ENCODE measurements at regions not wholly inside any gene's neighbourhood (a gene's known extent, or its start where the extent isn't known, plus 50 kb on each side); places are given as distances from the start of the nearest gene placed in this dataset.
"Not testable (repeated sequence)": the region's sequence is repeated elsewhere in the genome, so short reads cannot be mapped to it uniquely, and the experiment has no call there.

- in situ Hi-C loops (cut with HindIII; ENCODE audit: low sequenced_read_pairs) = no loop called here
- no peak for DNase-seq (ENCODE audit: low spot score)
Measured at GRCh38 chr11:38411149-38411548, 1813.1 kb upstream of the RAG2 start.

- no peak for DNase-seq (ENCODE audit: low spot score)
- in situ Hi-C loops (cut with HindIII; ENCODE audit: low sequenced_read_pairs) = no loop called here
Measured at GRCh38 chr11:38402063-38402462, 1804.0 kb upstream of the RAG2 start.

GRCh38 chr11:38392176-38392575, 1794.1 kb upstream of the RAG2 start:
- in situ Hi-C loops (cut with HindIII; ENCODE audit: low sequenced_read_pairs) = no loop called here
- no peak for DNase-seq (ENCODE audit: low spot score)

GRCh38 chr11:38384568-38384967, 1786.5 kb upstream of the RAG2 start:
- in situ Hi-C loops (cut with HindIII; ENCODE audit: low sequenced_read_pairs) = no loop called here
- DNase-seq (ENCODE audit: low spot score) = no peak

DNA sequence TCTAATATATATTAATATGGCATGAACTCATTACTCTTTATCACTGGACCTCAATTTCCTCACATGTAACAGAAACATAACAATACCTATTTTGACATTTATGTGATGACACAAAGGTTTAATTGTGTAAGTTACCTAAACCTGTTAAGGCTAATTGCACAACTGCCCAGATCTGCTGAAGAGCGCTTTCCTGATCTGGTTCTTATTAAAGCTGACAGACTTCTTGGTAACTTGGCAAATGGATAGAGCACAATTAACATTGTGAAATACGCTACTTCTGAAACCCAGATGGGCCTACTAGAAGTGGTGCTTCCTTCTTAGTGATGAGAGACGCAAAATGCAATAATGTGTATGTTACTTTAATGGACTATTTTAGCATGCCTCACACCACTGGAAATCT, 1767.2 kb upstream of the RAG2 start:
- no peak for DNase-seq (ENCODE audit: low spot score)
- in situ Hi-C loops (cut with HindIII; ENCODE audit: low sequenced_read_pairs) = no loop called here

- no peak for DNase-seq (ENCODE audit: low spot score)
Measured at GRCh38 chr11:38356255-38356654, 1758.2 kb upstream of the RAG2 start.

GRCh38 chr11:38345286-38345685, 1747.2 kb upstream of the RAG2 start:
- DNase-seq (ENCODE audit: low spot score) = no peak
- in situ Hi-C loops (cut with HindIII; ENCODE audit: low sequenced_read_pairs) = no loop called here

More at GRCh38 chr11:38356255-38356654, 1758.2 kb upstream of the RAG2 start:
- in situ Hi-C loops (cut with HindIII; ENCODE audit: low sequenced_read_pairs) = no loop called here

DNA sequence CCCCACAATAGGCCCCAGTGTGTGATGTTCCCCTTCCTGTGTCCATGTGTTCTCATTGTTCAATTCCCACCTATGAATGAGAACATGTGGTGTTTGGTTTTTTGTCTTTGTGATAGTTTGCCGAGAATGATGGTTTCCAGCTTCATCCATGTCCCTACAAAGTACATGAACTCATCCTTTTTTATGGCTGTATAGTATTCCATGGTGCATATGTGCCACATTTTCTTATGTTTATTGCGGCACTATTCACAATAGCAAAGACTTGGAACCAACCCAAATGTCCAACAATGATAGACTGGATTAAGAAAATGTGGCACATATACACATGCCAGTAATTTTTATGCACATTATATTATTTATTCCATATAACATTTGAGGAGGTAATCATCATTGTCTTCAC, 1743.6 kb upstream of the RAG2 start:
- in situ Hi-C loops (cut with HindIII; ENCODE audit: low sequenced_read_pairs); DNase-seq (ENCODE audit: low spot score): not testable (repeated sequence)

DNA sequence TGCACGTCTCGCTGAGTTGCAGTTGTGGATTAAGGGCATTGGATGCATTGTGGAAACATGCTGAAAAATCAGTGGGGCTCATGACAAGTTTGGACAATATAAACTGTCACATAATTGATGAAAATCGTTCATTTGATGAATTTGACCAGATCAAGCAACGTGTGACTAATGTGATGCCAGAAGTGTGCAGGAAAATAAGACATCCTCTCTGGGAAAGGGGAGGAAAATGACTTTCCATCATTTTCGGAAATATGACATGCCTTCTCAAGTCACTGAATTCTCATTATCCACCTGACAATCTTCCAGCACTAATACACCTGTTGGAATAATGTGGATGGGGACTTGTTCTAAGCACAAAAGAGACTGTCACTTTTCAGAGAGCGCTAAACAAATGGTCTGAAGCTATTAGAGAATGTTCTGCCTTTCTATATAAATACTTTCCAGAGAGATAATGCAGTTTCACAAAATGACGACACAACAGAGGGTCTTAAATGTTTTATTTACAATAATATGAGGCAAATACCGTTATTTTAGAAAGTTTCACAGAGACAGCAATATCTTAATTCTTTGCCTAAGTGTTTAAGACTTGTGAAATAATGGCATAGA, 1741.9 kb upstream of the RAG2 start:
- in situ Hi-C loops (cut with HindIII; ENCODE audit: low sequenced_read_pairs) = no loop called here
- no peak for DNase-seq (ENCODE audit: low spot score)

DNA sequence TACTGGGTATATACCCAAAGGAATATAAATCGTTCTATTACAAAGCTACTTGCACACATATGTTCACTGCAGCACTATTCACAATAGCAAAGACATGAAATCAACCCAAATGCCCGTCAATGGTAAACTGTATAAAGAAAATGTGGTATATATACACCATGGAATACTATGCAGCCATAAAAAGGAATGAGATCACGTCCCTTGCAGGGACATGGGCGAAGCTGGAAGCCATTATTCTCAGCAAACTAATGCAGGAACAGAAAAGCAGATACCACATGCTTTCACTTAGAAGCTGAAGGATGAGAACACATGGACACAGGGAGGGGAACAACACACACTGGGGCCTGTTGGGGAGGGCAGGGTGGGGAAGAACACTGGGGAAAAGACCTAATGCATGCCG, 1740.0 kb upstream of the RAG2 start:
- in situ Hi-C loops (cut with HindIII; ENCODE audit: low sequenced_read_pairs) = not testable (repeated sequence)

DNA sequence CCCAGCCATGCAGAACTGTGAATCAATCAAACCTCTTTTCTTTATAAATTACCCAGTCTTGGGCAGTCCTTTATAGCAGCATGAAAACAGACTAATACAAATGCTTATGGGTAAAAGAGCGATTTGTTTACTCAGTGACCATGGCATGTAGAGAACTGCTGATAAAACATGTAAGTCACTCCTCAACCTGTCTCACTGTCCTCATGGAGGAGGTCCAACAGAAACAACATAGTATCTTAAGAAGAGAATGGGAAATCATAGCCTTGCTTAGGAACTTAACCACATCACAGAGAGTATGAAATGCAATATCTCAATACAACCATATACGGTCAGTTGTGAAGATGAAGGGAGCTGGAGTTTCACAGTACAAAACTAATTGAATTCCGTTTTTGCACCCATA, 1734.0 kb upstream of the RAG2 start:
- in situ Hi-C loops (cut with HindIII; ENCODE audit: low sequenced_read_pairs) = no loop called here
- no peak for DNase-seq (ENCODE audit: low spot score)

More for the DNA sequence above, 1740.0 kb upstream of the RAG2 start:
- DNase-seq (ENCODE audit: low spot score) = not testable (repeated sequence)

DNA sequence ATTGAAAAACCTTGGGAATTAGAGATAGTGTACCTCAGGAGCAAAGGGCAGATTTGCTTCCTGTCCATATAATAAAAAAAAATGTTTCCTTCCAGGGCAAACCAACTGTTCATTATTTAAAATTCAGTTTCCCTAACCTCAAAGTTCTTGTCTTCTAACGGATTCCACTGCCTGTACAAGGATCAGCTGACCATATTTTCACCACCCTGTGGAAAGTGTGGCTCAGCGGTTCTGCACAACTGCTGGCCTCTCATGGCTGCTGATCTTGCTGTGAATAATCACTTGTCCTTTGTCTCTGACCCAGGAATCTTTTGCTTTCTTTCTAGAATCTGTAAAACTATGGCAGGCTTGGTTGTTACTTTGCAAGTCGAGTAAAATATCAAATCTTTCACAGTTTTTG, 1732.5 kb upstream of the RAG2 start:
- in situ Hi-C loops (cut with HindIII; ENCODE audit: low sequenced_read_pairs) = no loop called here
- no peak for DNase-seq (ENCODE audit: low spot score)

DNA sequence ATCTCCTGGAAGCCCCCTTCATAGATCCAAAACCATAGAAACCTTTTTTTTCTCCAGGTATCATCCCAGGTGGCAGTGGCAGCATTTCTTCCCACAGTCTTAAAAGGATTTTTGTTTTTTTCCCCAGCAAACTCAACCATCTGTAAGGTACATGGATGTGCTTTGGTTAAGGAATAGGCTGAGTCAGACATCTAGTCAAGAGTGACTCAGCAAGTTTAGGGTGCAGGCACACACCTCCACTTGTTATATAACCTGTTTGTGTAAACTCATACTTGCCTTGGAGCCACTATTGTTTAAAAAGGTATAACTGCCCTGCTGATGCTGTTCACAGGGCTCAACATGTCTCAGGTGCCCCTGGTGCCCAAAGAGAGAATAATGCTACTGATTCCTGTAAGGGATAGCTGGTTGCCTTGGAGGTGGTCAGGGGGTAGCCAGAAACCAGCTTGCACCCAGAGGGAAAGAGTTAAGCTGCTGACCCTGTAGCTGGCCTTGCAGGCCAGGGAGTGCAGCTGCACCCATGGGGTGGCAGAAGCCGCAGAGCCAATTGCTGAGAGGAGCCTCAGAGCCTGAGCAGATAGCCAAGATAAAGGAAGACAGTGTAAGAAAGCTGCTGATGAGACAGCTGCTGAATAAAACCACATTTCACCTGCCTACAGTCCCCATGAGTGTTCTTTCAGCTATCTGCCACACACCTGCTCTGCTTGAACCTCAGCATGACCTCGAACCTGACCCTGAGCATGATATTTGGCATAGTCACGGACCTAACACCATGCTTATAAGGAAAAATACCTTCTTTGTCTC, 1726.1 kb upstream of the RAG2 start:
- DNase-seq (ENCODE audit: low spot score) = no peak
- in situ Hi-C loops (cut with HindIII; ENCODE audit: low sequenced_read_pairs) = no loop called here

DNA sequence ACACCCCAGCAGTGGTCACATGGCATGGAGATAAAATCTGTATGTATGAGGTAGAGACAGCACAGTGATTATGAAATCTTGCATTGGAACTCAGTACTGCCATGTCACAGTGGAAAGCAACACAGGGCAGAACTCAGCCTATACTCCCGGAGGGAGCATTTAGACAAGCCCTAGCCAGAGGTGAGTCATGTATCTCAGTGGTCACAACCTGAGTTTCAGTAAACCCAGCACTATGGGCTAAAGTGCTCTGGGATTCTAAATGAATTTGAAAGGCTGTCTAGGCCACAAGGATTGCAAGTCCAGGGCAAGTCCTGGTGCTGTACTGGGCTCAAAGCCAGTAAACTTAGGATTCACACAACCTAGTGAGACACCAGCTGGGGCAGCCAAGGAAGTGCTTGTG, 1717.1 kb upstream of the RAG2 start:
- DNase-seq (ENCODE audit: low spot score) = no peak
- in situ Hi-C loops (cut with HindIII; ENCODE audit: low sequenced_read_pairs) = no loop called here

DNA sequence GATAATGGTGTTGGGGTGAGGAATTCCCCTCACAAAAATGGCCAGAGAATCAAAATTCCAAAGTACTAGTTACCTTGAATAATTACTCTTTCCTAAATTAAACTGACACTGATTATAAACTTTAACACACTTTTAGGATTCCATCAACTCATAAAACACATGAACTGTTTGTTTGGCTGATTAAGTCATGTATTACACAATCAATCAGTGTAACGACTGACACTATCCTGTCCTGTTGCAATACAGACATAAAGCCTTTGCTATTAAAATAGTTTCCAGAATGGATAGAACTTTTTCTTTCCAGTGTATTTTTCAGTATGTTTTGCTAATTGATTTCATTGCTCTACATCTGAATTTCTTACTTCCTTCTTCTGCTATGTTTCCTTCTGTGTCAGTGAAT, 1709.4 kb upstream of the RAG2 start:
- in situ Hi-C loops (cut with HindIII; ENCODE audit: low sequenced_read_pairs) = no loop called here
- DNase-seq (ENCODE audit: low spot score) = no peak

DNA sequence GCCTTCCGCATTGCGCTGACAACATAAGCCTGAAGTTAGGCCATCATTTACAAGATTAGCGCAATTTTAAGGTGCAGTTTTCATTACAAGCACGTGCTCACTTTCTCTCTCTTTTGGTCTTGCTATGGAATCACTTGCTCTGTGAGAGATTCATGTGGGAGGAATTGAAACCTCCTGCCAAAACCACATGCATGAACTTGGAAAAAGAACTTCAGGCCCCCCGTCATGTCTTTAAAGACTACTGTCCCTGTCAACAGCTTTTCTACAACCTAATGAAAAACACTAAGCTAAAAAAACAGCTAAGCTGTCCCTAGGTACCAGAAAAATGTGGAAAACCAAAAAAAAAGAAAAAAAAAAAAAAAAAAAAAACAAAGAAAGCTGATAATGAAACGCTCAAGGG, 1707.6 kb upstream of the RAG2 start:
- in situ Hi-C loops (cut with HindIII; ENCODE audit: low sequenced_read_pairs) = no loop called here
- DNase-seq (ENCODE audit: low spot score) = no peak

GRCh38 chr11:38304926-38305325, 1706.9 kb upstream of the RAG2 start:
- peak; percentile 21 for DNase-seq (ENCODE audit: low spot score)
- in situ Hi-C loops (cut with HindIII; ENCODE audit: low sequenced_read_pairs) = no loop called here

DNA sequence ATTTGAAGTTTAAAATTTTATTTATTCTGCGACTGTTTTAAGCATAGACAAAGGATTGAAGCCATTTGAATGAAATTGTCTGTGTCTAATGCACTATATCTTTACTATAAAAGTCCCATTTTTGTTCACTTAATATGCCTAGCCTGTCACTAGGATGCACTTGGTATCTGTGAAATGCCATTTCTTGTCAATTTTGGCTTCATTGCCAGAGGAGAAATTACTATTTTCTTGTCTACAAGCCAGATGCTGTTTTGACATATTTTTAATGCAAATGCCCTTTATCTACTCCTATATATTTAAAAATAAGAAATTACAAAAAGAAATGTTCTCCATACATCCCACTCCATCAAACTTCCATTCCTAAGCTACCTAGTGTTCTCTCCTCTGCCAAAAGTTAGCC, 1704.5 kb upstream of the RAG2 start:
- DNase-seq (ENCODE audit: low spot score) = no peak
- in situ Hi-C loops (cut with HindIII; ENCODE audit: low sequenced_read_pairs) = no loop called here

DNA sequence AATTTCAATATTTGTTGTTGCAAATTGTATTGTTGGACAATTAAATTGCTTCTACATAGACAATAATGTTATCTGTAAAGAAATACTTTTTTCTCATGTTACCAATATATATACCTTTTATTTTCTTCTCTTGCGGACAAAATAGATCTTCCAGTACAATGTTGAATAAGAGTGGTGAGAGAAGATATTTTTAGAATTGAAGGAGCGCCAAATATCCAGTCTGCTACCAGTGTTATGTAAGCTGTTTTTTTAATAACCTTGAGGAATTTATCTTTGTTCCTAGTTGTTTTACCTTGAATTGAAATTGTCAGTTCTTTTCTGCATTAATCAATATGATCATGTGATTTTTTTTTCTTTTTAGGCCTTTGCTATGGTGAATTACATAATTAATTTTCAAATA, 1702.5 kb upstream of the RAG2 start:
- in situ Hi-C loops (cut with HindIII; ENCODE audit: low sequenced_read_pairs) = no loop called here
- DNase-seq (ENCODE audit: low spot score) = peak; percentile 34

GRCh38 chr11:38296211-38296776, 1698.3 kb upstream of the RAG2 start:
- DNase-seq (ENCODE audit: low spot score) = no peak
- in situ Hi-C loops (cut with HindIII; ENCODE audit: low sequenced_read_pairs) = no loop called here

DNA sequence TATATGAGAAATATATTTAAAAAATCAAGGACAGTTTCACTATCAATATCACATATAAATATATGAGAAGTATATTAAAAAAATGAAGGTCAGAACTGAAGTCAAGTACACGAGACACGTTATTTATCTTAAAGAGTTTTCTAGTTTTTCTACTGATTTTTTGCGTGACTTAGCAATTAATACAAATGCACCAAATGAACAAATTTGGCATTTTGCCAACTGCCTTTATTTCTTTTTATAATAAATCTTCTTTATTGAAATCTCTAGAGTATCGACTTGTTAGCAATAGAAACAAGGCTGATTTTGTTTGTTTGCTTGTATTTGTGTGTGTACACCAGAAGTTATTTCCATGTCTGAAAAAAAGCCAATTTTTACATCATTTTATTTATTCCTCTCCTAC, 1684.7 kb upstream of the RAG2 start:
- in situ Hi-C loops (cut with HindIII; ENCODE audit: low sequenced_read_pairs) = no loop called here
- DNase-seq (ENCODE audit: low spot score) = no peak

Data from G401 (cell line).